ENCODE measurements at regions not wholly inside any gene's neighbourhood (a gene's known extent, or its start where the extent isn't known, plus 50 kb on each side); places are given as distances from the start of the nearest gene placed in this dataset.

DNA sequence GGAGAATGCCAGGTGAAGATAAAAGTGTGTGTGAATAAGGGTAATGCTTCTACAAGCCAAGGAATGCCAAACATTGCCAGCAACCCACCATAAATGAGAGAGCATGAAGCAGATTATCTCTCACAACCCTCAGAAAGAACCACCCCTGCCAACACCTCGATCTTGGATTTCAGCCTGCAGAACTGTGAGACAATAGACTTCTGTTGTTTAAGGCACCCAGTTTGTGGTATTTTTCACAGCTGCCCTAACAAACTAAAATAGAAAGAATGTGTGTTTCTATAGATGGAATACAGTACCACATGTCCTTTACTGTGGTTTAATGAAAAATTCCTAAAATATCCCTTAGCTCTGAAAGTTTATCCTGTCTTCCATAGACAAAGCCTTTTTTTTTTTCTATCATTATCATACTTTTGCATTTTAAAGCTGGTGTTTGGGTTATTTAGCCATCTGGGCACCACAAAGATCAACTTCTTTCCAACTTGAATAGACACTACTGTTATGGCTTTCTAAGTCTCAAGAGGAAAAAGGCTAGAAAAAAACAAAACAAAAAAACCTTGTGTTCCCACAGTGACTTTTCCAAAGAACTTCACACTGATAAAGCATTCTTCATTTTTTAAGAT, 505.6 kb downstream of the KCTD12 start:
- DNase-seq (ENCODE audit: low spot score), result no peak
- no peaks in the 10 kb centered on the region for H3K9me3 ChIP-seq (ENCODE audit: control insufficient read depth in 4 of 4, low read length in 3 of 4)
- no peaks in the 10 kb centered on the region for H3K4me1 ChIP-seq (ENCODE audit: control insufficient read depth in 4 of 4, insufficient read depth in 4 of 4, low read length in 3 of 4)
- no peak overlapping the region for H3K9ac ChIP-seq (ENCODE audit: low read depth in 1 of 2, low read length in 2 of 2)
- no peak for TF ChIP-seq FOXA2 (IDR thresholded peaks at IDR 0.05)
- TF ChIP-seq MAX (IDR thresholded peaks at IDR 0.05), result no peak
- no peak for TF ChIP-seq RXRA (IDR thresholded peaks at IDR 0.05)
- TF ChIP-seq, protein P1, sequence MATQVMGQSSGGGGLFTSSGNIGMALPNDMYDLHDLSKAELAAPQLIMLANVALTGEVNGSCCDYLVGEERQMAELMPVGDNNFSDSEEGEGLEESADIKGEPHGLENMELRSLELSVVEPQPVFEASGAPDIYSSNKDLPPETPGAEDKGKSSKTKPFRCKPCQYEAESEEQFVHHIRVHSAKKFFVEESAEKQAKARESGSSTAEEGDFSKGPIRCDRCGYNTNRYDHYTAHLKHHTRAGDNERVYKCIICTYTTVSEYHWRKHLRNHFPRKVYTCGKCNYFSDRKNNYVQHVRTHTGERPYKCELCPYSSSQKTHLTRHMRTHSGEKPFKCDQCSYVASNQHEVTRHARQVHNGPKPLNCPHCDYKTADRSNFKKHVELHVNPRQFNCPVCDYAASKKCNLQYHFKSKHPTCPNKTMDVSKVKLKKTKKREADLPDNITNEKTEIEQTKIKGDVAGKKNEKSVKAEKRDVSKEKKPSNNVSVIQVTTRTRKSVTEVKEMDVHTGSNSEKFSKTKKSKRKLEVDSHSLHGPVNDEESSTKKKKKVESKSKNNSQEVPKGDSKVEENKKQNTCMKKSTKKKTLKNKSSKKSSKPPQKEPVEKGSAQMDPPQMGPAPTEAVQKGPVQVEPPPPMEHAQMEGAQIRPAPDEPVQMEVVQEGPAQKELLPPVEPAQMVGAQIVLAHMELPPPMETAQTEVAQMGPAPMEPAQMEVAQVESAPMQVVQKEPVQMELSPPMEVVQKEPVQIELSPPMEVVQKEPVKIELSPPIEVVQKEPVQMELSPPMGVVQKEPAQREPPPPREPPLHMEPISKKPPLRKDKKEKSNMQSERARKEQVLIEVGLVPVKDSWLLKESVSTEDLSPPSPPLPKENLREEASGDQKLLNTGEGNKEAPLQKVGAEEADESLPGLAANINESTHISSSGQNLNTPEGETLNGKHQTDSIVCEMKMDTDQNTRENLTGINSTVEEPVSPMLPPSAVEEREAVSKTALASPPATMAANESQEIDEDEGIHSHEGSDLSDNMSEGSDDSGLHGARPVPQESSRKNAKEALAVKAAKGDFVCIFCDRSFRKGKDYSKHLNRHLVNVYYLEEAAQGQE (IDR thresholded peaks at IDR 0.05), result no peak
- TF ChIP-seq GABPA (IDR thresholded peaks at IDR 0.05 in 1 of 2, conservative IDR thresholded peaks at IDR 0.05 in 1 of 2), result no peak
- TF ChIP-seq HNF4G (IDR thresholded peaks at IDR 0.05), result no peak
- no peak for TF ChIP-seq EGR1 (IDR thresholded peaks at IDR 0.05; ENCODE audit: low read depth in 2 of 2)
- TF ChIP-seq, protein P2, sequence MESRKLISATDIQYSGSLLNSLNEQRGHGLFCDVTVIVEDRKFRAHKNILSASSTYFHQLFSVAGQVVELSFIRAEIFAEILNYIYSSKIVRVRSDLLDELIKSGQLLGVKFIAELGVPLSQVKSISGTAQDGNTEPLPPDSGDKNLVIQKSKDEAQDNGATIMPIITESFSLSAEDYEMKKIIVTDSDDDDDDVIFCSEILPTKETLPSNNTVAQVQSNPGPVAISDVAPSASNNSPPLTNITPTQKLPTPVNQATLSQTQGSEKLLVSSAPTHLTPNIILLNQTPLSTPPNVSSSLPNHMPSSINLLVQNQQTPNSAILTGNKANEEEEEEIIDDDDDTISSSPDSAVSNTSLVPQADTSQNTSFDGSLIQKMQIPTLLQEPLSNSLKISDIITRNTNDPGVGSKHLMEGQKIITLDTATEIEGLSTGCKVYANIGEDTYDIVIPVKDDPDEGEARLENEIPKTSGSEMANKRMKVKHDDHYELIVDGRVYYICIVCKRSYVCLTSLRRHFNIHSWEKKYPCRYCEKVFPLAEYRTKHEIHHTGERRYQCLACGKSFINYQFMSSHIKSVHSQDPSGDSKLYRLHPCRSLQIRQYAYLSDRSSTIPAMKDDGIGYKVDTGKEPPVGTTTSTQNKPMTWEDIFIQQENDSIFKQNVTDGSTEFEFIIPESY (IDR thresholded peaks at IDR 0.05), result no peak
- no peak for TF ChIP-seq HNF4A (conservative IDR thresholded peaks at IDR 0.05)
- no peaks in the 10 kb centered on the region for H3K36me3 ChIP-seq (ENCODE audit: control insufficient read depth in 4 of 4, insufficient read depth in 3 of 4, low read depth in 1 of 4, low read length in 3 of 4)
- WGBS, result 81% methylated on average over 1 of the region's 1 CpG
- peaks cover 0 to 2% (median under 1%) of the 10 kb centered on the region in 4 donors for H3K27me3 ChIP-seq (ENCODE audit: control insufficient read depth in 4 of 4, insufficient read depth in 4 of 4, low read length in 3 of 4)
- H3K4me3 ChIP-seq (ENCODE audit: low read depth in 1 of 3, low read length in 3 of 3), result no peak overlapping the region
- no peak overlapping the region for H3K27ac ChIP-seq (ENCODE audit: low read depth in 1 of 2, low read length in 2 of 2)

DNA sequence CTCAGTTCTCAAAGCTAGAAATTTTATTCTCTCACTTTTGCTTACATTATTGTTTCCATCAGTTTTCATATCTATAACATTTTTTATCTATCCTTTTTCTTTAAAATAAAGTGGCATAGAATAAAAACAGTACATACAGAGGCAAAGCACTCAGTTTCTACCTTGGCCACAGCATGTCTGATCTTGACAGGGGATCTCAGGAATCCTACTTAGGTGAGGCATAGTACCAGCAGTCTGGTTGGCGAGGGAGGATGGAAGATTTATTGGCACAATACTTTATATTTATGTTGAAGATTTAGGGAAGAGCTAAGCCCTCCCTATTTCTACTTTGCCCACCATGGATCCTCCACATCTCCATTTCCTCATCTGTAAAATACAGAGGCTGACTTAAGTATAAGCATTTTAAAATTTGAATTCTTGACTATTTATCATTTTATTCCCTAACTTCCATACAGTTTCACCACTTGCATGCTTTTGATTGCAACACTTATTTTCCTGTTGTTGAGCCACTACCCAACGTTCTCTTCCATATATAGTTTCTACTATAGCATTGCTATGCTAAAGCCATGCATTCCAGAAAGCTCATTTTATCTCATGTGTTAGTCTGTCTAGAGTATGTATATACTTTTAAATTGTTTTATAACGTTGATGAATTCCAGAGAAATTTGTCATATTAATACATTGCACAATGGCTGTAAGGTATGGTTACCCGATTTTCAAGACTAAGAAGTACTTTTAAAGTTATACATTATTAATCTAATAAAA, 506.7 kb downstream of the KCTD12 start:
- Histone ChIP-seq H3K9ac (ENCODE audit: low read depth in 1 of 2, low read length in 2 of 2) (no peak overlapping the region), H3K9me3 (ENCODE audit: control insufficient read depth in 4 of 4, low read length in 3 of 4) (no peaks in the 10 kb centered on the region), H3K36me3 (ENCODE audit: control insufficient read depth in 4 of 4, insufficient read depth in 3 of 4, low read depth in 1 of 4, low read length in 3 of 4) (no peaks in the 10 kb centered on the region), H3K27ac (ENCODE audit: low read depth in 1 of 2, low read length in 2 of 2) (no peak overlapping the region), H3K27me3 (ENCODE audit: control insufficient read depth in 4 of 4, insufficient read depth in 4 of 4, low read length in 3 of 4) (peaks cover 0 to 2% (median under 1%) of the 10 kb centered on the region in 4 donors), H3K4me1 (ENCODE audit: control insufficient read depth in 4 of 4, insufficient read depth in 4 of 4, low read length in 3 of 4) (no peaks in the 10 kb centered on the region), H3K4me3 (ENCODE audit: low read depth in 1 of 3, low read length in 3 of 3) (no peak overlapping the region)
- DNase-seq (ENCODE audit: low spot score), result no peak
- 69% methylated on average over 4 of the region's 4 CpGs for WGBS
- TF ChIP-seq GABPA (IDR thresholded peaks at IDR 0.05 in 1 of 2, conservative IDR thresholded peaks at IDR 0.05 in 1 of 2), result no peak
- TF ChIP-seq, protein P1 (IDR thresholded peaks at IDR 0.05), result no peak
- TF ChIP-seq TAF1 (conservative IDR thresholded peaks at IDR 0.05), result no peak
- no peak for TF ChIP-seq FOXA1 (IDR thresholded peaks at IDR 0.05)
- TF ChIP-seq MAX (IDR thresholded peaks at IDR 0.05), result no peak
- TF ChIP-seq RAD21 (IDR thresholded peaks at IDR 0.05), result no peak
- TF ChIP-seq RXRA (IDR thresholded peaks at IDR 0.05), result no peak
- no peak for TF ChIP-seq NR2F2 (IDR thresholded peaks at IDR 0.05)
- no peak for TF ChIP-seq ATF3 (IDR thresholded peaks at IDR 0.05)
- no peak for TF ChIP-seq SP1 (IDR thresholded peaks at IDR 0.05)
- TF ChIP-seq JUND (IDR thresholded peaks at IDR 0.05), result no peak
- TF ChIP-seq HNF4G (IDR thresholded peaks at IDR 0.05), result no peak
- no peak for TF ChIP-seq HNF4A (conservative IDR thresholded peaks at IDR 0.05)
- TF ChIP-seq, protein P2 (IDR thresholded peaks at IDR 0.05), result no peak

Data from liver (tissue), 7 donors.